ENCODE measurements at regions not wholly inside any gene's neighbourhood (a gene's known extent, or its start where the extent isn't known, plus 50 kb on each side); places are given as distances from the start of the nearest gene placed in this dataset.
"Not testable (repeated sequence)": the region's sequence is repeated elsewhere in the genome, so short reads cannot be mapped to it uniquely, and the experiment has no call there.

DNA sequence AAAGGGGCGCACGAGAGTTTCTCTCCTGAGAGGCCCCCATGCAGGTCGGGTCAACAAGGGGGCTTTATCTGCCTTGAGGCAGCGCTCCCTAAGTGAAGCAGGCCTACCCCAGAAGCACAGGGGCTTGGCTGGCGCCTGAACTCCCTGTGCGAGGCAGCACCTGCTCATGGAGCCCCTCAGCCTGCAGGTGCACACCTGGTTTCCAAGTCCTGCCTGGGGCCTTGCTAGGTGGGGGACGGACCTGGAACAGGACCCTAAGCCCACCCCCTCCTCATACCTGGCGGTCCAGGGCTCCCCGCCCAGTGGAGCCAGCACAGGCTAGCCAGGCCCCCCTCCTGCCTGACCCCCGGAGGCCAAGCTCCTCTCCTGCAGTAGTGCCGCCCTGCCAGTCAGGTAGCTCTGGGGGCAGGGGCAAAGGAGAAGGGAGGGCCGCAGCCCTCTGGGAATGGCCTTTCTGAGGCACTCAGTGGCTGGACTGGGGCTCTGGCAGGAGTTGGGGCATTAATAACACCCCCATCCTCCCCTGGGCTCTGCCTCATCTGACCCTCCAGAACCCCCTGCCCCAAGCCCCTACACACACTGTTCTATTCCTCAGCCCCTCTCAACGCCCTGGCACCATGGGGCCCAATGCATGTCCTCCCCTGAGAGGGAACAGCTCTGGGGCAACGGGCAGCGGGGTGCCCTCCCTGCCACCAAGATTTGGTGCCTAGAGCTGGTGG lies 137.9 kb upstream of the PTPN20 start:
- not testable (repeated sequence) for H2AFZ ChIP-seq (ENCODE audit: low read length); H3K9me3 ChIP-seq (ENCODE audit: insufficient read depth, low read depth, low read length); H3K4me3 ChIP-seq (ENCODE audit: low read length, poor library complexity, severe bottlenecking); H3F3A ChIP-seq (ENCODE audit: low read depth); H4K20me1 ChIP-seq (ENCODE audit: insufficient read depth, low read length, poor library complexity, severe bottlenecking); H3K36me3 ChIP-seq (ENCODE audit: insufficient read depth, low read length); H3K4me1 ChIP-seq (ENCODE audit: insufficient read depth, low read length, poor library complexity, severe bottlenecking); H3K9ac ChIP-seq (ENCODE audit: low read depth, low read length, poor library complexity, severe bottlenecking); H3K27me3 ChIP-seq (ENCODE audit: insufficient read depth, low read length, poor library complexity, severe bottlenecking); H3K4me2 ChIP-seq (ENCODE audit: low read depth, low read length, poor library complexity, severe bottlenecking); H3K79me2 ChIP-seq (ENCODE audit: insufficient read depth, low read length); H3K9me2 ChIP-seq (replicated peaks; ENCODE audit: low read depth, low read length)

GRCh38 chr10:46773897-46774236 lies 137.4 kb upstream of the PTPN20 start:
- not testable (repeated sequence) for H2AFZ ChIP-seq (ENCODE audit: low read length); H3K36me3 ChIP-seq (ENCODE audit: insufficient read depth, low read length); H3K4me1 ChIP-seq (ENCODE audit: insufficient read depth, low read length, poor library complexity, severe bottlenecking); H3F3A ChIP-seq (ENCODE audit: low read depth); H3K9me2 ChIP-seq (replicated peaks; ENCODE audit: low read depth, low read length); H3K4me3 ChIP-seq (ENCODE audit: low read length, poor library complexity, severe bottlenecking); H3K9ac ChIP-seq (ENCODE audit: low read depth, low read length, poor library complexity, severe bottlenecking); H3K79me2 ChIP-seq (ENCODE audit: insufficient read depth, low read length); H3K9me3 ChIP-seq (ENCODE audit: insufficient read depth, low read depth, low read length); H4K20me1 ChIP-seq (ENCODE audit: insufficient read depth, low read length, poor library complexity, severe bottlenecking); H3K27me3 ChIP-seq (ENCODE audit: insufficient read depth, low read length, poor library complexity, severe bottlenecking); H3K4me2 ChIP-seq (ENCODE audit: low read depth, low read length, poor library complexity, severe bottlenecking)

- not testable (repeated sequence) for H3K9ac ChIP-seq (ENCODE audit: low read depth, low read length, poor library complexity, severe bottlenecking); H3K4me3 ChIP-seq (ENCODE audit: low read length, poor library complexity, severe bottlenecking); H3F3A ChIP-seq (ENCODE audit: low read depth); H3K9me3 ChIP-seq (ENCODE audit: insufficient read depth, low read depth, low read length); H3K27me3 ChIP-seq (ENCODE audit: insufficient read depth, low read length, poor library complexity, severe bottlenecking); H2AFZ ChIP-seq (ENCODE audit: low read length); H4K20me1 ChIP-seq (ENCODE audit: insufficient read depth, low read length, poor library complexity, severe bottlenecking); H3K36me3 ChIP-seq (ENCODE audit: insufficient read depth, low read length); H3K4me2 ChIP-seq (ENCODE audit: low read depth, low read length, poor library complexity, severe bottlenecking); H3K79me2 ChIP-seq (ENCODE audit: insufficient read depth, low read length); H3K9me2 ChIP-seq (replicated peaks; ENCODE audit: low read depth, low read length); H3K4me1 ChIP-seq (ENCODE audit: insufficient read depth, low read length, poor library complexity, severe bottlenecking)
These were observed 136.9 kb upstream of the PTPN20 start for GRCh38 chr10:46774366-46774765.

DNA sequence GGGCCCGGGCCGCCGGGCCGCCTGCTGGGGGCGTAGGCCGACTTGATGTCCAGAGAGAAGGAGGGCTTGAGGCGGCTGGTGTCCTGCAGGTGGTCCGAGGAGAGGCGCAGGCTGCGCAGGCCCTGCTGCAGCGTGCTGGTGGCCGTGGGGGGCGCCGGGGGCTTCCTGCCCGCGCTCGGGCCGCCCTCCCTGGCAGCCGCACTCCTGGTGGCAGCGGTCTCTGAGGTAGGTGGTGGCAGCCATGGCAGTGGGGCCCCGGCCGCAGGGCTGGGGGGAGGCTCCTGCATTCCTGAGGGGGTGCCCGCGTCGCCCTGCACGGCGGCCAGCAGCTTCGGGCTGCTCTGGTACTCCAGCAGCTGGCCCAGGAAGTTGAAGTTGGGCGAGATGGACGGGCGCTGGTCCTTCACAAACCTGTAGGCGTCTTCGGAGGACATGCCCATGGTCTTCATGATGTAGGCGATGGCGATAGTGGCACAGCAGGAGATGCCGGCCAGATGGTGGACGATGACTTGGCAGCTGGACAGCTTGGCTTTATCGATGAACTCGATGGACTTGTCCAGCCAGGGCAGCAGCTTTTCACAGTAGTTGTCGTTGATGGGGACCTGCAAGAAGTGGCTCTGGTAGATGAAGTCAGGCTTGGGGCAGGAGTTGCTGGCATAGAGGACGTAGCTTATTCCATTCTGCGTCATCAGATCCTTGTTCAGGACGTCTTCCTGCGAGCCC lies 136.1 kb upstream of the PTPN20 start:
- not testable (repeated sequence) for H3K4me1 ChIP-seq (ENCODE audit: insufficient read depth, low read length, poor library complexity, severe bottlenecking); H4K20me1 ChIP-seq (ENCODE audit: insufficient read depth, low read length, poor library complexity, severe bottlenecking); H3K4me3 ChIP-seq (ENCODE audit: low read length, poor library complexity, severe bottlenecking); H3K36me3 ChIP-seq (ENCODE audit: insufficient read depth, low read length); H2AFZ ChIP-seq (ENCODE audit: low read length); H3K4me2 ChIP-seq (ENCODE audit: low read depth, low read length, poor library complexity, severe bottlenecking); H3K27me3 ChIP-seq (ENCODE audit: insufficient read depth, low read length, poor library complexity, severe bottlenecking); H3K9me2 ChIP-seq (replicated peaks; ENCODE audit: low read depth, low read length); H3K9ac ChIP-seq (ENCODE audit: low read depth, low read length, poor library complexity, severe bottlenecking); H3K79me2 ChIP-seq (ENCODE audit: insufficient read depth, low read length); H3K9me3 ChIP-seq (ENCODE audit: insufficient read depth, low read depth, low read length); H3F3A ChIP-seq (ENCODE audit: low read depth)

GRCh38 chr10:46775668-46776059 lies 135.6 kb upstream of the PTPN20 start:
- not testable (repeated sequence) for H3F3A ChIP-seq (ENCODE audit: low read depth); H3K9me3 ChIP-seq (ENCODE audit: insufficient read depth, low read depth, low read length); H3K79me2 ChIP-seq (ENCODE audit: insufficient read depth, low read length); H3K36me3 ChIP-seq (ENCODE audit: insufficient read depth, low read length); H3K4me1 ChIP-seq (ENCODE audit: insufficient read depth, low read length, poor library complexity, severe bottlenecking); H3K4me2 ChIP-seq (ENCODE audit: low read depth, low read length, poor library complexity, severe bottlenecking); H4K20me1 ChIP-seq (ENCODE audit: insufficient read depth, low read length, poor library complexity, severe bottlenecking); H3K27me3 ChIP-seq (ENCODE audit: insufficient read depth, low read length, poor library complexity, severe bottlenecking); H3K9ac ChIP-seq (ENCODE audit: low read depth, low read length, poor library complexity, severe bottlenecking); H3K9me2 ChIP-seq (replicated peaks; ENCODE audit: low read depth, low read length); H2AFZ ChIP-seq (ENCODE audit: low read length); H3K4me3 ChIP-seq (ENCODE audit: low read length, poor library complexity, severe bottlenecking)

DNA sequence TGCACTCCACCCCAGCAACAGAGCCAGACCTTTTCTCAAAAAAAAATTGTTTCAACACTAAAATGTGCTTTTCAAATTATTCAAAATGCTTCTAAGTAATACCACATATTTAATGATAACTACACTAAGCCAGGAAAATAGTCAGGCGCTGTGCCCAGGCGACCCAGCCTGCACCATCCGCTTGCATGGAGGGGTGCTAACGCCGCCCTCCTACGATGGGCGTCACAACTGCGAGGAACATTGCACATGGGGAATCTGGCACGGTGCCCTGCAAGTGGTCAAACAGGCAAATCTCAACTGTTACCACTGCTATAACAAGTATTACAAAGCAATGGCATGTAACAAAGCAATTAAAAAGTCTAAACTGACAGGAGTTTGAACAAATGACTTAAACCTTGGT lies 131.7 kb upstream of the PTPN20 start:
- not testable (repeated sequence) for H3F3A ChIP-seq (ENCODE audit: low read depth); H3K27me3 ChIP-seq (ENCODE audit: insufficient read depth, low read length, poor library complexity, severe bottlenecking); H3K4me3 ChIP-seq (ENCODE audit: low read length, poor library complexity, severe bottlenecking); H2AFZ ChIP-seq (ENCODE audit: low read length); H3K79me2 ChIP-seq (ENCODE audit: insufficient read depth, low read length); H3K4me1 ChIP-seq (ENCODE audit: insufficient read depth, low read length, poor library complexity, severe bottlenecking); H3K4me2 ChIP-seq (ENCODE audit: low read depth, low read length, poor library complexity, severe bottlenecking); H4K20me1 ChIP-seq (ENCODE audit: insufficient read depth, low read length, poor library complexity, severe bottlenecking); H3K36me3 ChIP-seq (ENCODE audit: insufficient read depth, low read length); H3K9me3 ChIP-seq (ENCODE audit: insufficient read depth, low read depth, low read length); H3K9me2 ChIP-seq (replicated peaks; ENCODE audit: low read depth, low read length); H3K9ac ChIP-seq (ENCODE audit: low read depth, low read length, poor library complexity, severe bottlenecking)

DNA sequence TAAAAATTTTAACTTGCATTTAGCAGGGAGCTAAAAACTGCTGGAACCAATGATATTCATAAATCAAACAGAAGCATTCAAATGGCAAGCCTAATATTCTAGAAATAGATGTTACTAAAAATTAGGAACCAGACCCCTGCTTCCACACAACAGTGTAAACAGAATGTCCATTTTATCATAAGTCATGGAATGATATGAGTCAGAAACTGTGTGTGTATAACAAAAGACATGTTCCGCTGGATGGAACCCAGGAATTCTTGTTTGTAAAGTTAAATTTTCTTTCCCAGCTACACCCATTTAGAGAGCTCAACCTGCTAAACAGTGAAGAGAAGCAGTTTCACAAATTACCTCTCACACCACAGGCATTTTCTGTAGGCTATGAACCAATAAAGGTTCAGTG lies 131.1 kb upstream of the PTPN20 start:
- H3K36me3 ChIP-seq (ENCODE audit: insufficient read depth, low read length); H3F3A ChIP-seq (ENCODE audit: low read depth); H3K9ac ChIP-seq (ENCODE audit: low read depth, low read length, poor library complexity, severe bottlenecking); H3K4me2 ChIP-seq (ENCODE audit: low read depth, low read length, poor library complexity, severe bottlenecking); H3K79me2 ChIP-seq (ENCODE audit: insufficient read depth, low read length); H3K9me3 ChIP-seq (ENCODE audit: insufficient read depth, low read depth, low read length); H3K4me3 ChIP-seq (ENCODE audit: low read length, poor library complexity, severe bottlenecking); H3K9me2 ChIP-seq (replicated peaks; ENCODE audit: low read depth, low read length); H4K20me1 ChIP-seq (ENCODE audit: insufficient read depth, low read length, poor library complexity, severe bottlenecking); H3K4me1 ChIP-seq (ENCODE audit: insufficient read depth, low read length, poor library complexity, severe bottlenecking); H2AFZ ChIP-seq (ENCODE audit: low read length); H3K27me3 ChIP-seq (ENCODE audit: insufficient read depth, low read length, poor library complexity, severe bottlenecking): not testable (repeated sequence)

All from Loucy (cell line).